ENCODE measurements at regions not wholly inside any gene's neighbourhood (a gene's known extent, or its start where the extent isn't known, plus 50 kb on each side); places are given as distances from the start of the nearest gene placed in this dataset.
"Not testable (repeated sequence)": the region's sequence is repeated elsewhere in the genome, so short reads cannot be mapped to it uniquely, and the experiment has no call there.

DNA sequence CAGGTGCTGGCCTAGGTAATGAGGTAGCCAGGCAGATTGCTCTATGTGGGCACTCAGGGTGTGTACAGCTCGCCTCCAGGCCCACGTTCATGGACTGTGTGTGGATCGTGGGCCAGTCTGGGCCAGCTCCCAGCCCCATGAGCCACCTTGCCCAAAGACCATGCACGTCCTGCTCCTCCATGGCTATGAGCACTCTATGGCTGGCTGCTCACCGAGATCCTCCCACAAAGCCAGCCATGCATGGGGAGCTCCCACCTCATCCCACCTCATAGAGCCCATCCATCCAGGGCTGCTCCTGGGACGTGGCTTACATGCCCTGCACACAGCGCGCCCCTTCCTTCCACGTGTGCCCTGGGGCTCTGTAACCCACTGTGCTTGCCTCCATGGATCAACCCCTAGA is 262.5 kb upstream of the IRX1 start:
- DNase-seq (ENCODE audit: missing footprints) (no peak), ATAC-seq (no peak)
- intact Hi-C loops (cut with DNase I), result no loop called here

DNA sequence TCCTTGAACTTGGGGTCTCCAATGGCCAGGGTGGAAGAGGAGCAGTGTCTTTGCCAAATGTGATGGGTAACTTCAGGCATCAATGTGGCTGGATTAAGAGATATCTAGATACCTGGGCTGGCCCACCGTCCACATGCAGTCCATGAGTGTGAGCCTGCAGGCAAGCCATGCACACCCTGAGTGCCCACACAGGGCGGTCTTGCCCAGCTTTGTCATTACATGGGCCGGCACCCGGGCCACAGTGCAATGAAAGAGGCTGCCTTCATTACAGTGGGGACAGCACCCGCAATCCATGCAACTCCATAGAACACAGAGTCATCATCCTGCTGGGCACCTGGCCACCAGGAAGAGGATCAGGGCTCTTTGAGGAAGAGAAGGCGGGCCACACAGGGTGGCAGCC is 263.8 kb upstream of the IRX1 start:
- ATAC-seq (no peak), DNase-seq (ENCODE audit: missing footprints) (no peak)
- intact Hi-C loops (cut with DNase I), result no loop called here

DNA sequence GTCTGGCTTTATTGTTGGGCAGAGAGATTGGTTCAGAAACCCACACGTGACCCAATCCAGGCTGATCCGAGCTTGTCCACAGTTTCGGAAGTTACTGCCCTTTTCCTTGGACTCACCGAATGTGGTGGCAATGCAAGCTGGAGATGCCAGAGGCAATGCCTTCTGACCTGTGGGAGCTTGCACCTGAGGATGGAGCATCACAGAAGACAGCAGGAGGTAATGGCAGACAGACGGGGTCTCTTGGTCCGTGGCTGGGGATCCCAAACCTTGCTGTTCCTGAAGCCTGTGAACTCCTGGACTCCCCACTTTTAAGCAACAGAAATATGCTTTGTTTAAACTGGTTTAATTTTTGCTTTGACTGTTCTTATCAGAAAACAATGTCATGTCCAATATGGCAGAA is 265.2 kb upstream of the IRX1 start:
- ATAC-seq, result no peak
- intact Hi-C loops (cut with DNase I), result no loop called here
- DNase-seq (ENCODE audit: missing footprints), result no peak

DNA sequence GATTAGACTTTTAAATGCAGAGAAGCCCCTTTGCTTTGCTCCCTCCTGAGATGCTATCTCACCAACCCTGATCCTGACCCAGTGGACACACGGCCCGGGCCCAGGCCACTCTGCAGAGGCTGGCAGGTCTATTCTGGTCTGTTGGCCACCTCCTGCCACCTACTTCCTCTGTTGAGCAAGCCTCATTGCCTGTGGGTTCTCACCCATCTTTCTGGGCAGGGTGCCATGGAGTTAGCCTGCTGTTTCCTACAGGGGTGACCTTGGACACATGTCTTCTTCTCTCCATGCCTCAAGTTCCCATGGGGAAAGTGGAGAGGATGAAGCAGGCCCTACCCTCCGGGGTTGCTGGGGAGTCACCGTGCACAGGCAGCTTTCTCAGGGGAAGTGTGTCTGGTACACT is 266.2 kb upstream of the IRX1 start:
- ATAC-seq, result no peak
- intact Hi-C loops (cut with DNase I), result no loop called here
- no peak for DNase-seq (ENCODE audit: missing footprints)

DNA sequence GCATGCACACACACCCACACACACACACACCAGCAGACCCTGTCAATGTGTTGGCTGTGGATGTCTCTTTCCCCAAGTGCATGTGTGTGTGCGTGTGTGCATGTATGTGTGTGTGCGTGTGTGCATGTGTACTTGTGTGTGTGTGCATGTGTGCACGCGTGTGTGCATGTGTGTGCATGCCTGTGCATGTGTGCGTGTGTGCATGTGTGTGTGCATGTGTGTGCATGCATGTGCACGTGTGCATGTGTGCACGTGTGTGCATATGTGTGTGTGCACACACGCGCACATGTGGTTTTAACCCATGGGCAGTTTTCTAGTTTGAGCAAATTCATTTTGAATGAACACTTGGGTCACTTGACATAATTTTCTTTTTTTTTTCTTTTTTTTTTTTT is 268.8 kb upstream of the IRX1 start:
- ATAC-seq (no peak), DNase-seq (ENCODE audit: missing footprints) (no peak)
- intact Hi-C loops (cut with DNase I), result no loop called here

DNA sequence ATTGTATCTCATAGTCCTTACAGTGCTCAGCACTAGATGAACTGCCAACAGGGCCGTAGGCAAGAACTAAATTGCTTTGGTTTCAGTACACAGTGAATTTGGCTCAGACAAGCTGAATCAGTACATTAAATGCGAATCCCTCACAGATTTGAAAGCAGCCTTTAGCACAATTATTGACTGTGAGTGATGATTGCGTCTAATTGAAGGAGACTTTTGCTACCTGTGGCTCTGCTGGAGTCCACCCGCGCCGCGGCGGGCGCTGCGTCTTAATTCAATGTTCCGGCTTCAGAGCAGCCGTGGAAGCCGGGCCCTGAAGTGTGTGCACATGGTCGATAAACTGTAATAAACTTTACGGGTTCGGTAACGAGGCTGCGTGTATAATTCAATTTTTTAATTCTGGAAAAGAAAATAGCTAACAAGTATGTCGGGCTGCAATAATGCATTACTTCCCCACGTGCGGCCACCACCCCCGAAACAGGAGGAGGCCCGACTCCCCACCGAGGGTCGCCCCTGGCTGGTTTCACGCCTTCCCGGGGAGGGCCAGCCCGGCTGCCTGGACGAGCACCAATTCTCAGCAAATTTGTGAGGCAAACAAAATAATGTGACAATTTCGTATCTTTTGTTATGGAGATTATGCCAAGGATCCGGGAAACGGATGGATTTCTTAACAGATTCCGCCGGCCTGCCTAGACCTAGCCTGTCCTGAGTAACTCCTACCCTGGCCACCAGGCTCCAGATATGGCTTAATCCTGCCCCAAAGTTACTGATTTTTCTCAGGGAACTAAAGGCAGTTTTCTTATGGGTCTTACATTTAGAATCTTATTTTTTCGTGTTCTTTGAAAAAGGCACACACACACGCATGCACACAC is 269.4 kb upstream of the IRX1 start:
- ATAC-seq, result no peak
- intact Hi-C loops (cut with DNase I), result no loop called here

DNA sequence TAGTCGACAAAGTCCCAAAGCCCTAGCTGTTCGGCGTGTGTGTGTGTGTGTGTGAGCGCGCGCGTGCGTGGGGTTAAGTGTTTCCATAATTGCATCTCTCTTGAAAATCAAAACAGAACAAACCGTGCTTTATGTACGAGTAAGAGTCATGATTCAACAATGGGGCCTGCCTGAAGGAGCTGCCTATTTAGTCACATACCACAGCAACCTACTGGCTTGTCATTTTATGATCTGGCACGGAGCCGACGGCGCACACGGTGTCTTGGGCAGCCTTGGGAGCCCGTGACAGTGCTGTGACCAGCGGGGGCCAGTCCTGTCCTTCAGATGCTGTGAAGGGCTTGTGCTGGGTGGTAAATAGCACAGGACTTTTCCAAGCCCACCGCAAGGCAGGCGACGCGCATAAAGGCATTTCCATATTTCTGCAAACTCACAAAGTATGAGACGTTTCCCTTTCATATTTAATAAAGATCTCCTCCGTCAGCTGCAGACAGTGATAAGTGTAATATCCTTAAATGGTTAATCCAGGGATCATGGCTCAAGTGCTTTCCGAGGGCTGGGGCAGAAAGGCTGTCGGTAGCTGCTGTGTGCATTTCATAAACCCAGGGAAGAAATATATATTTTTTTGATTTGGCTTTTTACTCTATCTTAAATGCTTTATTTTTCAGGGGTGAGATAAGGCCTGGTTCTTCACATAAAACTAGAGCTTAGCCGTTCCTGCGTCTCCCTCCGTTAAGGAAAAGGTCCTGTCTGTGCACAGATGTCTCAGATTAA is 270.2 kb upstream of the IRX1 start:
- DNase-seq (ENCODE audit: missing footprints) (no peak), ATAC-seq (no peak)

More for the DNA sequence above, 269.4 kb upstream of the IRX1 start:
- no peak for DNase-seq (ENCODE audit: missing footprints)

DNA sequence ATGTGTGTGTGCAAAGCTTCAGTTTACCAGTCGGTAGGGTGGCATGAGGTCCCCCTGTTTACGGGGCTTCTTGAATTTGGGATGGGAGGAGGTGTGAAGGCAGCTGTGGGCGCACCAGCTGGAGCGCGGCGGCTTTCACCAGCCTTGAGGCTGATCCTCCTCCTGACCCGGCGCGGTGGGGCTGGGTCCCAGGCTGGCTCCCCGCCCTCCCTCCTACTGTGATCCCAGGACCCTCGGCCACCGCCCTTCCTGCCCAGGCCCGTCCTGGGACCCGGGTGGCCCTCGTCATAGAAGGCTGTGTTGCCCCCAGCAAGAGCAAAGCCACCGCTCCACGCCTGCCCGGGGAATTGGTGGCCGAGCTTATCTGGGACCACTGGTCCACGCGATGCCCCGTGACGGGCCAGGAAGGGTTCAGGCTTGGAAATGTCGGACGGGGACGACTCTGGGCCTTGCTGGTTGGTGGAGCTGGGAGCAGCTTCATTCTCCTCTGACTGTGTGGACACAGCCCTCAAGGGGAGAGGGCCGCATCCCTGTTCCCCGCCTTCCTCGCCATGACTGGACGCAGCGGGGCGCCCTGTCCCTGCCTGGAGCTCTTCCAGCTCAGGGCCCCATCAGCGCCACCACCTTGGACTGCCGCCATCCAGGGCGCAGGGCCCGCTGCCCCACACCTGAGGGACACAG is 271.1 kb upstream of the IRX1 start:
- ATAC-seq, result no peak
- DNase-seq (ENCODE audit: missing footprints), result peak; percentile 70

More for the DNA sequence above, 270.2 kb upstream of the IRX1 start:
- intact Hi-C loops (cut with DNase I), result no loop called here

DNA sequence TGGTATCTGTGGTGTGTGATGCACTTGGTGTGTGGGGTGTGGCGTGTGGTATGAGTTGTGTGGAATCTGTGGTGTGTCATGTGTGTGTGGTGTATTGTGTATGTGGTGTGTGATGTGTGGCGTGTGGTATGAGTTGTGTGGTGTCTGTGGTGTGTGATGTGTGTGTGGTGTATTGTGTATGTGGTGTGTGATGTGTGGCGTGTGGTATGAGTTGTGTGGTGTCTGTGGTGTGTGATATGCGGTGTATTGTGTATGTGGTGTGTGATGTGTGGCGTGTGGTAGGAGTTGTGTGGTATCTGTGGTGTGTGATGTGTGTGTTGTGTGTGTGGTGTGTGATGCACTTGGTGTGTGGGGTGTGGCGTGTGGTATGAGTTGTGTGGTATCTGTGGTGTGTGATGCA is 271.7 kb upstream of the IRX1 start:
- intact Hi-C loops (cut with DNase I); ATAC-seq; DNase-seq (ENCODE audit: missing footprints): not testable (repeated sequence)

More for the DNA sequence above, 271.1 kb upstream of the IRX1 start:
- intact Hi-C loops (cut with DNase I), result no loop called here

DNA sequence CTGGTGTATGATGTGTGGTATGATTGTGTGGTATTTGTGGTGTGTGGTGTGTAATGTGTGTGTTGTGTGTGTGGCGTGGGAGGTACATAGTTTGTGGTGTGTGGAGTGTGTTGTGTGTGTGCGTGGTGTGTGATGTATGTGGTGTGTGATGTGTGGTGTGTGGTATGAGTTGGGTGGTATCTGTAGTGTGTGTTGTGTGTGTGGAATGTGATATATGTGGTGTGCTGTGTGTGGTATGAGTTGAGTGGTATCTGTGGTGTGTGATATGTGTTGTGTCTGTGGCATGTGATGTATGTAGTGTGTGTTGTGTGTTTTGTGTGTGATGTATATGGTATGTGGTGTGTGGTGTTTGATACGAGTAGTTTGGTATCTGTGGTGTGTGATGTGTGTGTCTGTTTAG is 272.5 kb upstream of the IRX1 start:
- DNase-seq (ENCODE audit: missing footprints) (no peak), ATAC-seq (no peak)
- intact Hi-C loops (cut with DNase I), result no loop called here

DNA sequence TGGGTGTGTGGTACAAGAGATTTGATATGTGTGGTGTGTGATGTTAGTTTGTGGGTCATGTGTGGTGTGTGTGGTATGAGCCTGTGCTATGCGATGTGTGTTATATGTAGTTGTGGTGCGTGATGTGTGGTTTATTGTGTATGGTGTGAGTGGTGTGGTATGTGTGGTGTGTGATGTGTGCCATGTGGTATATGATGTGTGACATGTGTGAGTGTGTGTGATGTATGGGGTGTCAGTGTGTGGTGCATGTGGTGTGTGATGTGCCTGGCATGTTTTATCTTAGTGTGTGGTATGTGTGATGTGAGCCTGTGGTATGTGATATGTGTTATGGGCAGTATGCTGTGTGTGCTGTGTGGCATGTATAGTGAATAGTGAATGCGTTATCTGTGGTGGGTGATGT is 273.0 kb upstream of the IRX1 start:
- intact Hi-C loops (cut with DNase I), result no loop called here
- DNase-seq (ENCODE audit: missing footprints), result no peak
- ATAC-seq, result no peak

DNA sequence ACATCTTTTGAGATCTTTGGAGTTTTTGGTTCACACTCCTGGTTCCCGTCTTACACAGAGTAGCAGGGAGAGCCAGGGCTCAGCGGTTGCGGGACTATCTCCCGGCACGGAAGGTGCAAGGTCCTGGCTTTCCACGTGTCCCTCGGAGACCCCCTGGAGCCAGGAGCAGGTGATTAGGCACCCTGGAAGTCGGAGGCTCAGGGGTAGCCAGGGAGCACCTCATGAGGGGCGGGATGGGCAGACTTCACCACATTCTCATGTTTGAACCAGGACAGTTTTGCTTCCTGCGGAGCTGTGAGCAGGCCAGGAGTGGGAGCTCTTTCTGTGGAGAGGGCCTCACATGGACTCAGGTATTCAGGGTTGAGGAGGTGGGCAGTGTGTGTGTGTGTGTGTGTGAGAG is 273.7 kb upstream of the IRX1 start:
- DNase-seq (ENCODE audit: missing footprints) (no peak), ATAC-seq (no peak)
- intact Hi-C loops (cut with DNase I), result no loop called here

DNA sequence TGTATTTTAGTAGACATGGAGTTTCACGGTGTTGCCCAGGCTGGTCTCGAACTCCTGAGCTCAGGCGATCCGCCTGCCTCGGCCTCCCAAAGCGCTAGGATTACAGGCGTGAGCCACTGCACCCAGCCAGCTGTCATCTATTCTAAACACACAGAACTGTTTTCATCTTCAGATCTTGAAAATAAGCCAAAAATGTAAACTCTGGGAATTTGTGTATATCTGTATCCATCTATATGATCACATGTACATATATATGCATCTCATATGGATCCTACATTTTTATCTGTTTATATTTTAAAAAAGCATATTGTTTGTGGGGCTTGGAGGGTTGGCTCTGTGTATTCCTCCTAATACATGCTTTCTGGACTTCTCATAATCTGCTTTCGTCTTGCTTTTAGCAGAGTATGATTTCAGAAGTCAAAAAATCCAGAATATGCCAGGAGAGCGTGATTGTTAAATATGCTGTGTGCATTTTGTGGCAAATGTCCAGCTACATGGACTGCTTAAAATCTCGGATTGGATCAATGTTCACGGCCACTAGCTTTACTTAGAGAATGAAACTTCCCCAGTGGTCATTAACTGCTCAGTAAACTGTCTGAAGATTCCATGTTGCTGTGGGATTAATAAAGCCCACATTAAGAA is 274.4 kb upstream of the IRX1 start:
- DNase-seq (ENCODE audit: missing footprints), result no peak
- no peak for ATAC-seq
- intact Hi-C loops (cut with DNase I), result no loop called here

DNA sequence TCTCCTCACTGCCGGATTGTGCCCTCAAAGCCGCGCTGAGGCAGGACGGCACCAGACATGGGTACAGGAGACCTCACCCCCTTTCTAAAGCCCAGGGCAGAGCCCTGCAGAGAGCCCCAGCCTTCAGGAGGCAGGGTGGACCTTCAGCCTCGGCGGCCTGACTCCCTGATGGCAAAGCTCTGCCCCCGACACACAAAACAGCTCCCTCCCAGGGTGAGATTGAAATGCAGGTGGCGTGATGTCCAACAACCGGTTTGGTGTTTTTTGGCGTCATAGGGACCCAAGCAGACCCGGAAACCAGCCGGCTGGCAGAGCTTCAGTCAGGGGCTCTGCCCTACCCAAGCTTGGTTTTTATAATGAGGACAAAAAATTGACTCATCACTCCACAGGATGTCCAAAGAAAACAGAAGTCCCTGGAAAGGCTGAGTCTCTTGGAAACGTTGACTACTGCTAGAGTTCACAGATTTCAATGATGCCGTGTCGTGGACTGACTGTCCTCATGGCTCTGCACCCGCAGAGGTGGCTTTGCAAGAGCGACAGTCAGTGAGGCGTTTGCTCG is 275.2 kb upstream of the IRX1 start:
- DNase-seq (ENCODE audit: missing footprints), result no peak
- no peak for ATAC-seq
- intact Hi-C loops (cut with DNase I), result no loop called here

DNA sequence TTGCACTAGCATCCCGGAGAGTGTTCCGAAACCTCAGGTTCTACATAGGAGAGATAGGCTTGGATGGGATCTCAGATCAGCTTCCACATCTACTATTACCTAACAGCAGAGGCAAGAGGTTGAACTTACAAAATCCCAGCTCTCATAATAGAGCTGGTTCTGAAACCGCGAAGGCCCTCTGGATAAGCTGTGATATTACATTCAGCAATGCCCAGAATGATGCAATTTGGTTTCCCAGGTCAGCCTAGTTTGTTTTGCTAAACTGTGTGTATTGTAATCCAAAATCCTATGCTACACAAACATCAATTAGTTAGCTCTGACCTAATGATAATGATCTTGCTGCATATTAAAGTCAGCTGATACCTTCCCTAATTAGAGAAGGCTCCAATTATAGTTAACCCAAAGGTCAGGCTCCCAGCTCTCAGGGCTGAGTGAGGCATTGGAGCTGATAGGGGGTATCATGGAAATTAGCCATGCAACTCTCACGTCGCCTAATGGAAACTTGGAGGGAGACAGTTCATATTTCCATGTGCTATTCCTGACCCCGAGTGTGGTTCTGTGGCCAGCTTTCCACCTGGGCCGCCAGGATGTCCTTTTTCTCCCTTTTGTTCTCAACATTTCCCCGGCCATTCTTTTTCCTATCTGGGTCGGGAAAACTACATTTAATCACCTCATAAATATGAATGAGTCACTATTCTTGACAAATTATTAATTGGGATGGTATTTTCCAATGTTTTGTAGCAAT is 278.4 kb upstream of the IRX1 start:
- DNase-seq (ENCODE audit: missing footprints), result no peak
- intact Hi-C loops (cut with DNase I), result no loop called here
- ATAC-seq, result no peak

DNA sequence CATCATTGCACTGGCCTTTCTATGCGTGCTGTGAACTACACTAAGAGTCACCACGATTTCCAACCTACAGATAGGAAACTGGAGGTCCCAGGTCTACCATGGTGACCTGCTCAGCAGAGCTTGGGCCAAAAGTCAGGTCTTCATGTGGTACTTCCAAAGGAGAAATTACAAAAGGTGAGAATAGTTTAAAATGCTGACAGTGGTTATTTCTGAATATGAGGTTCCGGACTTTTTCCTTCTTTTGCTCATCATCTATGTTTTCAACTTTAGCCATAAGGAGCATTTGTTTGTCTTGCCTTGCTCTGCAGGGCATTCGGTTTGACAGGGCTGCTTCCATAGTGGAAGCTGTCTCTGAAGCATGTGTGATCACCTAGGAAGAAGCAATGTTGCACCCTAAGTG is 282.1 kb upstream of the IRX1 start:
- DNase-seq (ENCODE audit: missing footprints) (no peak), ATAC-seq (no peak)
- intact Hi-C loops (cut with DNase I), result no loop called here

DNA sequence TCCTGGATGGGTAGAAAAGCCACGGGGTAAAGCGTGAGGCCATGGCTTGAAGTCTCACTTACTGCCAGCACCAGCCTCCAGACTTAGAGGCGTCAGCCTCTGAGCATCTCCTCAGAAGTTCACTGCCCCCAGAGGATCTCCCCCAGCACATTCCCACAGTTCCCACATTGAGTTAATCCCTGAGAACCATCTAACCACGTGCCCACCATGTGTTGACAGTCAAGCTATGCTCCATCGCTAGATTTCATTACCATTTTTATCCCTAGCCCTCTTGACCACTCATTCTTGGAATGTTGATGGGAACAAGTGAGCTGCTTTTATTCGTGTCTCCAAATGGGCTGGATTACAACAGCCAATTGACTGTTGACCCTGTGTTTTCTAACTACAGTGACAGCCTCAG is 283.3 kb upstream of the IRX1 start:
- ATAC-seq (no peak), DNase-seq (ENCODE audit: missing footprints) (no peak)
- intact Hi-C loops (cut with DNase I), result no loop called here

DNA sequence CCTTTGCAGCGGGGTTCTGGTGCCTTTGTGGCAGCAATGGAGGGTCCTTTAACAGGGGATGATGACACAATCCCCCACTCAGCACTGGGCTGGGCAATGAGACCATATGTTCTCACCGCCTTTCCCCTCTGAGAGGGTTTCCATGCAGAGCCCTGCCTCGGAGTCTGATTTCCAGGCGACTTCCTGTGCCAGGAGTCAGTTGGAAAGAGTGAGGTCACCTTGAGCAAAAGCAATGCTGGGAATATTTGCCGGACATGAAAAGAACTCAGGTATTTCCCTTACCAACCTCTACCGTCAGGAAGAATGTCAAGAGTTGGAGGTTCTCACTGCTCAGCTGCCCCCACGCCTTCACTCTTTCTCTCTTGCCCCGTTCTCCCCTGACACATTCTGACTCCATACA is 284.2 kb upstream of the IRX1 start:
- ATAC-seq (no peak), DNase-seq (ENCODE audit: missing footprints) (no peak)
- intact Hi-C loops (cut with DNase I), result no loop called here
